HFF-Myc (cell line): ENCODE measurements at regions not wholly inside any gene's neighbourhood (a gene's known extent, or its start where the extent isn't known, plus 50 kb on each side); places are given as distances from the start of the nearest gene placed in this dataset.

Experiments
- DNase-seq: peaks from one replicate; pipeline ENCODE4 v3.0.0-alpha.2; 2011; ENCODE audit warnings: low read depth; ENCODE audit errors: extremely low read depth
- H3K4me3 ChIP-seq: replicated peaks from 2 replicates; pipeline ENCODE4 v1.5.1; 2011; ENCODE audit warnings: low read depth, mild to moderate bottlenecking, control low read depth, low read length
- CTCF ChIP-seq: IDR thresholded peaks from 2 replicates; pipeline ENCODE4 v1.5.1; 2012; ENCODE audit warnings: mild to moderate bottlenecking, low read depth, low read length, control low read depth; ENCODE audit errors: missing control alignments

GRCh38 chr6:140355476-140355875 lies 981.0 kb upstream of the CITED2 start:
- H3K4me3 ChIP-seq, result no peak overlapping the region
- TF ChIP-seq CTCF, result no peak
- DNase-seq, result no peak

GRCh38 chr6:140354296-140354695 lies 979.8 kb upstream of the CITED2 start:
- TF ChIP-seq CTCF, result no peak
- no peak for DNase-seq

GRCh38 chr6:140353536-140353935 lies 979.1 kb upstream of the CITED2 start:
- TF ChIP-seq CTCF, result no peak
- no peak for DNase-seq
- no peak overlapping the region for H3K4me3 ChIP-seq

More at GRCh38 chr6:140354296-140354695, 979.8 kb upstream of the CITED2 start:
- no peak overlapping the region for H3K4me3 ChIP-seq

GRCh38 chr6:140346428-140346827 lies 972.0 kb upstream of the CITED2 start:
- no peak for TF ChIP-seq CTCF
- H3K4me3 ChIP-seq, result no peak overlapping the region
- DNase-seq, result no peak

GRCh38 chr6:140345935-140346334 lies 971.5 kb upstream of the CITED2 start:
- DNase-seq, result no peak
- H3K4me3 ChIP-seq, result no peak overlapping the region
- TF ChIP-seq CTCF, result no peak

- DNase-seq, result no peak
- no peak for TF ChIP-seq CTCF
- no peak overlapping the region for H3K4me3 ChIP-seq
Measured at GRCh38 chr6:140344142-140344913, 969.9 kb upstream of the CITED2 start.

GRCh38 chr6:140343128-140343527 lies 968.7 kb upstream of the CITED2 start:
- H3K4me3 ChIP-seq, result no peak overlapping the region
- TF ChIP-seq CTCF, result no peak
- DNase-seq, result no peak
